ENCODE measurements at regions not wholly inside any gene's neighbourhood (a gene's known extent, or its start where the extent isn't known, plus 50 kb on each side); places are given as distances from the start of the nearest gene placed in this dataset.

DNA sequence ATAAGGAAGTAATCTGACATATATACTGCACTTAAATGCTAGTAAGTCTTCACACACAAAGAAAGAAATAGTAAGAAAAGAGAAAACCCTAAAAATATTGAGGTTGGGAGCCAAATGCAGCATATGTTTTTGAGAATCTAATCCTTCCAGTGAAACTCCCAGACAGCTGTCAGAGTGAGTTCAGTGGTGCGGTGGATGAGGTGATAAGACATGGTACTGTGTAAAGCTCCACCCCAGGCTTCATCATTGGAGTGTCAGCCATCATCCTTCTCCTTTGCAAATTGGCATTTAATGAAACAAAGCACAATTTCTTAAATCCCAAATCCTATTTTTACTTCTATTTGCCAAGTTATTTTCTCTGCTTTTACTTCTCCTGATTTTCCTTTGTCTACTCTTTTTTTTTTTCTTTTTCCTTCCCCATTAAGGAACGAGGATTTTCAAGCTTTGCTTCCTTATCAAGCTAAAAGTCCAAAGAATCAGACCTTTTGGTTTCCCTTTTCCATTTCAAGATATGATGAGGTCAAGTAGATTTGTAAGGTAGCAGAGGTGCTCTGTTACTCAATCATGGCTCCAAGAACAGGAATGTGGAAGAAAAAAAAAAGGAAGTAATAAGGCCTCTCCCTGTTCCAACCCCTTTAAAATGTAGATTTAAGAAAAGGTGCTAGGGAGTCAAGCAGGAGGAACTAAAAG lies 343.3 kb downstream of the SETD4 start:
- Histone ChIP-seq H3K9me1 (replicated peaks; ENCODE audit: control insufficient read depth, extremely low read depth, insufficient read depth, low read length) (no peaks in the 10 kb centered on the region), H3K27me3 (ENCODE audit: control insufficient read depth in 2 of 2, insufficient read depth in 2 of 2, low read length in 2 of 2) (peaks cover 16 to 33% of the 10 kb centered on the region in 2 experiments), H2AFZ (ENCODE audit: low read depth, low read length) (no peak overlapping the region), H3K79me2 (ENCODE audit: control insufficient read depth, insufficient read depth, low read length) (no peaks in the 10 kb centered on the region), H3K27ac (ENCODE audit: insufficient read depth, low read depth, low read length) (no peak overlapping the region), H3K36me3 (ENCODE audit: control insufficient read depth in 2 of 2, extremely low read depth in 1 of 2, insufficient read depth in 2 of 2, low read length in 2 of 2) (no peaks in the 10 kb centered on the region), H3K9me3 (replicated peaks; ENCODE audit: control insufficient read depth, insufficient read depth, low read length) (no peaks in the 10 kb centered on the region), H4K20me1 (replicated peaks; ENCODE audit: control insufficient read depth, extremely low read depth, insufficient read depth, low read length) (no peaks in the 10 kb centered on the region), H3K4me2 (ENCODE audit: insufficient read depth, low read length) (no peak overlapping the region), H3K4me3 (replicated peaks in 1 of 3; ENCODE audit: insufficient read depth in 1 of 3, low read depth in 1 of 3, low read length in 3 of 3) (no peak overlapping the region), H3K4me1 (ENCODE audit: control insufficient read depth, extremely low read depth, insufficient read depth, low read length) (no peaks in the 10 kb centered on the region), H3K9ac (replicated peaks; ENCODE audit: extremely low read depth, insufficient read depth, low read length) (no peak overlapping the region)
- no peak for TF ChIP-seq FOS (IDR thresholded peaks at IDR 0.05; ENCODE audit: borderline replicate concordance, insufficient read depth, low read length)
- TF ChIP-seq, protein P1, sequence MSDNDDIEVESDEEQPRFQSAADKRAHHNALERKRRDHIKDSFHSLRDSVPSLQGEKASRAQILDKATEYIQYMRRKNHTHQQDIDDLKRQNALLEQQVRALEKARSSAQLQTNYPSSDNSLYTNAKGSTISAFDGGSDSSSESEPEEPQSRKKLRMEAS (IDR thresholded peaks at IDR 0.05; ENCODE audit: insufficient read depth, insufficient read length): no peak
- no peak for TF ChIP-seq GATA2 (IDR thresholded peaks at IDR 0.05; ENCODE audit: insufficient read depth, insufficient read length, low read depth, low read length)
- TF ChIP-seq, protein P2, sequence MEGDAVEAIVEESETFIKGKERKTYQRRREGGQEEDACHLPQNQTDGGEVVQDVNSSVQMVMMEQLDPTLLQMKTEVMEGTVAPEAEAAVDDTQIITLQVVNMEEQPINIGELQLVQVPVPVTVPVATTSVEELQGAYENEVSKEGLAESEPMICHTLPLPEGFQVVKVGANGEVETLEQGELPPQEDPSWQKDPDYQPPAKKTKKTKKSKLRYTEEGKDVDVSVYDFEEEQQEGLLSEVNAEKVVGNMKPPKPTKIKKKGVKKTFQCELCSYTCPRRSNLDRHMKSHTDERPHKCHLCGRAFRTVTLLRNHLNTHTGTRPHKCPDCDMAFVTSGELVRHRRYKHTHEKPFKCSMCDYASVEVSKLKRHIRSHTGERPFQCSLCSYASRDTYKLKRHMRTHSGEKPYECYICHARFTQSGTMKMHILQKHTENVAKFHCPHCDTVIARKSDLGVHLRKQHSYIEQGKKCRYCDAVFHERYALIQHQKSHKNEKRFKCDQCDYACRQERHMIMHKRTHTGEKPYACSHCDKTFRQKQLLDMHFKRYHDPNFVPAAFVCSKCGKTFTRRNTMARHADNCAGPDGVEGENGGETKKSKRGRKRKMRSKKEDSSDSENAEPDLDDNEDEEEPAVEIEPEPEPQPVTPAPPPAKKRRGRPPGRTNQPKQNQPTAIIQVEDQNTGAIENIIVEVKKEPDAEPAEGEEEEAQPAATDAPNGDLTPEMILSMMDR (IDR thresholded peaks at IDR 0.05; ENCODE audit: extremely low read depth in 1 of 2, insufficient read depth in 1 of 2, low read depth in 1 of 2, low read length in 2 of 2): no peak
- TF ChIP-seq POLR2AphosphoS5 (IDR thresholded peaks at IDR 0.05; ENCODE audit: insufficient read depth, low read depth, low read length): no peak
- TF ChIP-seq EZH2 (IDR thresholded peaks at IDR 0.05; ENCODE audit: borderline replicate concordance, low read depth, low read length, severe bottlenecking): no peak
- TF ChIP-seq MYC (IDR thresholded peaks at IDR 0.05; ENCODE audit: low read depth, low read length): no peak
- TF ChIP-seq JUN (IDR thresholded peaks at IDR 0.05; ENCODE audit: borderline replicate concordance, insufficient read depth, insufficient read length, low read depth): no peak
- TF ChIP-seq POLR2A (IDR thresholded peaks at IDR 0.05; ENCODE audit: low read depth, low read length): no peak
- dilution Hi-C loops (cut with MboI; ENCODE audit: extremely low pct_ligation_motif_present, low sequenced_read_pairs): no loop called here
- intact Hi-C loops (cut with micrococcal nuclease): no loop called here
- DNase-seq (ENCODE audit: low read depth, low spot score): no peak
- FAIRE-seq: no peak
- ChIA-PET CTCF (no interaction called here), POLR2A (no interaction called here)
- no TSS peak for BruUV-seq (replicated peaks)

All from endothelial cell of umbilical vein (primary cell).